ENCODE measurements at regions not wholly inside any gene's neighbourhood (a gene's known extent, or its start where the extent isn't known, plus 50 kb on each side); places are given as distances from the start of the nearest gene placed in this dataset.

DNA sequence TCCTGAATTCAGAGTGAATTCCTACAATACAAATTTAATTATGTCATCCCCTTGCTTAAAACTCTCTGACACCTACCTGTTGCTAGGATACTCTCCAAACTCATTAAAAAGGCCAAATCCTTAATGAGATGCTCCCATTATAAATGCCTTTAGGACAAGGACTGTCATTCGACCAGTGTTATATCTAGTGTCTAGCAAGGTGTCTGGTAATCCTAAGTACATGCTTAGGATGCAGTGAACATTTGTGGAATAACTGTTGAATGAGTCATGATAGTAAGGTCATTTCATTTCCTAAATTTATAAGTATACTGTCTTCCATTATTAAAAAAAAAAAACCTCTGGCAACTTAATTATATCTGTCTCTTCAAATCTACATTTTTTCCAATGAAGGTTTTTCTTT, 588.9 kb upstream of the NRXN1 start:
- Histone ChIP-seq H3K27ac (ENCODE audit: low read depth, low read length) (no peak overlapping the region), H3K4me3 (ENCODE audit: low read depth, low read length) (no peak overlapping the region), H3K27me3 (ENCODE audit: control insufficient read depth, insufficient read depth, low read length) (no peaks in the 10 kb centered on the region), H3K9me3 (ENCODE audit: control insufficient read depth, insufficient read depth, low read length) (no peaks in the 10 kb centered on the region)
- CTCF ChIA-PET, result no interaction called here
- DNase-seq (ENCODE audit: low read depth, low spot score), result no peak
- POLR2A ChIA-PET, result no interaction called here
- TF ChIP-seq, protein P1, sequence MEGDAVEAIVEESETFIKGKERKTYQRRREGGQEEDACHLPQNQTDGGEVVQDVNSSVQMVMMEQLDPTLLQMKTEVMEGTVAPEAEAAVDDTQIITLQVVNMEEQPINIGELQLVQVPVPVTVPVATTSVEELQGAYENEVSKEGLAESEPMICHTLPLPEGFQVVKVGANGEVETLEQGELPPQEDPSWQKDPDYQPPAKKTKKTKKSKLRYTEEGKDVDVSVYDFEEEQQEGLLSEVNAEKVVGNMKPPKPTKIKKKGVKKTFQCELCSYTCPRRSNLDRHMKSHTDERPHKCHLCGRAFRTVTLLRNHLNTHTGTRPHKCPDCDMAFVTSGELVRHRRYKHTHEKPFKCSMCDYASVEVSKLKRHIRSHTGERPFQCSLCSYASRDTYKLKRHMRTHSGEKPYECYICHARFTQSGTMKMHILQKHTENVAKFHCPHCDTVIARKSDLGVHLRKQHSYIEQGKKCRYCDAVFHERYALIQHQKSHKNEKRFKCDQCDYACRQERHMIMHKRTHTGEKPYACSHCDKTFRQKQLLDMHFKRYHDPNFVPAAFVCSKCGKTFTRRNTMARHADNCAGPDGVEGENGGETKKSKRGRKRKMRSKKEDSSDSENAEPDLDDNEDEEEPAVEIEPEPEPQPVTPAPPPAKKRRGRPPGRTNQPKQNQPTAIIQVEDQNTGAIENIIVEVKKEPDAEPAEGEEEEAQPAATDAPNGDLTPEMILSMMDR (IDR thresholded peaks at IDR 0.05; ENCODE audit: low read depth, low read length), result no peak

- POLR2A ChIA-PET, result no interaction called here
- Histone ChIP-seq H3K4me3 (ENCODE audit: low read depth, low read length) (no peak overlapping the region), H3K9me3 (ENCODE audit: control insufficient read depth, insufficient read depth, low read length) (peaks cover 3% of the 10 kb centered on the region; the same call in 1 of the 2 replicates), H3K27me3 (ENCODE audit: control insufficient read depth, insufficient read depth, low read length) (no peaks in the 10 kb centered on the region), H3K27ac (ENCODE audit: low read depth, low read length) (no peak overlapping the region)
- DNase-seq (ENCODE audit: low read depth, low spot score), result no peak
- CTCF ChIA-PET, result no interaction called here
- TF ChIP-seq, protein P1 (IDR thresholded peaks at IDR 0.05; ENCODE audit: low read depth, low read length), result no peak
Measured at GRCh38 chr2:51619961-51620360, 588.0 kb upstream of the NRXN1 start.

- no peak for DNase-seq (ENCODE audit: low read depth, low spot score)
- POLR2A ChIA-PET, result no interaction called here
- TF ChIP-seq, protein P1 (IDR thresholded peaks at IDR 0.05; ENCODE audit: low read depth, low read length), result no peak
- no peaks in the 10 kb centered on the region for H3K27me3 ChIP-seq (ENCODE audit: control insufficient read depth, insufficient read depth, low read length)
- H3K9me3 ChIP-seq (ENCODE audit: control insufficient read depth, insufficient read depth, low read length), result peaks cover 18% of the 10 kb centered on the region; the same call in 1 of the 2 replicates
- H3K4me3 ChIP-seq (ENCODE audit: low read depth, low read length), result no peak overlapping the region
- CTCF ChIA-PET, result no interaction called here
- no peak overlapping the region for H3K27ac ChIP-seq (ENCODE audit: low read depth, low read length)
Measured at GRCh38 chr2:51612387-51612786, 580.5 kb upstream of the NRXN1 start.

DNA sequence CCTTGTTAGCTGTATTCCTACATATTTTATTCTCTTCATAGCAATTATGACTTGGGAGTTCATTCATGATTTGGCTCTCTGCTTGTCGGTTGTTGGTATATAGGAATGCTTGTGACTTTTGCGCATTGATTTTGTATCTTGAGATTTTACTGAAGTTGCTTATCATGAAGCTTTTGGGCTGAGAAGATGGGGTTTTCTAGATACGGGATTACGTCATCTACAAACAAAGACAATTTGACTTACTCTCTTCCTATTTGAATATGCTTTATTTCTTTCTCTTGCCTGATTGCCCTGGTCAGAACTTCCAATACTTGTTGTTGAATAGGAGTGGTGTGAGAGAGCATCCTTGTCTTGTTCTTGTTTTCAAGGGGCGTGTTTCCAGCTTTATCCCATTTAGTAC, 569.8 kb upstream of the NRXN1 start:
- TF ChIP-seq, protein P1 (IDR thresholded peaks at IDR 0.05; ENCODE audit: low read depth, low read length), result no peak
- Histone ChIP-seq H3K27me3 (ENCODE audit: control insufficient read depth, insufficient read depth, low read length) (no peaks in the 10 kb centered on the region), H3K4me3 (ENCODE audit: low read depth, low read length) (no peak overlapping the region), H3K27ac (ENCODE audit: low read depth, low read length) (no peak overlapping the region), H3K9me3 (ENCODE audit: control insufficient read depth, insufficient read depth, low read length) (no peaks in the 10 kb centered on the region; the same call in 1 of the 2 replicates)
- no peak for DNase-seq (ENCODE audit: low read depth, low spot score)
- CTCF ChIA-PET, result no interaction called here
- POLR2A ChIA-PET, result no interaction called here

GRCh38 chr2:51597086-51597485, 565.2 kb upstream of the NRXN1 start:
- TF ChIP-seq, protein P1 (IDR thresholded peaks at IDR 0.05; ENCODE audit: low read depth, low read length), result no peak
- no peak overlapping the region for H3K4me3 ChIP-seq (ENCODE audit: low read depth, low read length)
- H3K27ac ChIP-seq (ENCODE audit: low read depth, low read length), result no peak overlapping the region
- no peak for DNase-seq (ENCODE audit: low read depth, low spot score)
- H3K9me3 ChIP-seq (ENCODE audit: control insufficient read depth, insufficient read depth, low read length), result no peaks in the 10 kb centered on the region; the same call in 1 of the 2 replicates
- no peaks in the 10 kb centered on the region for H3K27me3 ChIP-seq (ENCODE audit: control insufficient read depth, insufficient read depth, low read length)
- ChIA-PET POLR2A (no interaction called here), CTCF (no interaction called here)

Measured in AG04450 (cell line).